ENCODE measurements at regions not wholly inside any gene's neighbourhood (a gene's known extent, or its start where the extent isn't known, plus 50 kb on each side); places are given as distances from the start of the nearest gene placed in this dataset.

DNA sequence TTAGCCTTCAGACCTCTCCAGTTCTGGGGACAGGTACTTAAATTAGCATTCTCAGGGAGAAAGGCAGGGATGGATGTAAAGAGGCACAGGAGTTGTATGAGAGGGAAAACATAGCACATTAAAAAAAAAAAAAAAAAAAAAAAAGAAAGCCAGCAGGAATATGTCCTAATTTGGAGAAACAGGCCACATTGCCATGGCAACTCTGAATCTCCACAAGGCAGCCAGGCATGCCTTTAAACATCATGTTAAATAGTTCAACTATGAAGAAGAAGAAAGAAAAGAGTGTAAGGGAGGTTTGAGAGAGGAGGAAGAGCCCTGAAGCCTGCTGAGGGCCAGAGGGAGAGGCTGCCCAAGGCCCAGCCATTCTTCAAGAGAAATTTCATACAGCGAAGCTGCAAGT, 145.8 kb downstream of the GRIN2B start (continued):
- TF ChIP-seq, protein P1, sequence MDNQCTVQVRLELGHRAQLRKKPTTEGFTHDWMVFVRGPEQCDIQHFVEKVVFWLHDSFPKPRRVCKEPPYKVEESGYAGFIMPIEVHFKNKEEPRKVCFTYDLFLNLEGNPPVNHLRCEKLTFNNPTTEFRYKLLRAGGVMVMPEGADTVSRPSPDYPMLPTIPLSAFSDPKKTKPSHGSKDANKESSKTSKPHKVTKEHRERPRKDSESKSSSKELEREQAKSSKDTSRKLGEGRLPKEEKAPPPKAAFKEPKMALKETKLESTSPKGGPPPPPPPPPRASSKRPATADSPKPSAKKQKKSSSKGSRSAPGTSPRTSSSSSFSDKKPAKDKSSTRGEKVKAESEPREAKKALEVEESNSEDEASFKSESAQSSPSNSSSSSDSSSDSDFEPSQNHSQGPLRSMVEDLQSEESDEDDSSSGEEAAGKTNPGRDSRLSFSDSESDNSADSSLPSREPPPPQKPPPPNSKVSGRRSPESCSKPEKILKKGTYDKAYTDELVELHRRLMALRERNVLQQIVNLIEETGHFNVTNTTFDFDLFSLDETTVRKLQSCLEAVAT (IDR thresholded peaks at IDR 0.05) = no peak

DNA sequence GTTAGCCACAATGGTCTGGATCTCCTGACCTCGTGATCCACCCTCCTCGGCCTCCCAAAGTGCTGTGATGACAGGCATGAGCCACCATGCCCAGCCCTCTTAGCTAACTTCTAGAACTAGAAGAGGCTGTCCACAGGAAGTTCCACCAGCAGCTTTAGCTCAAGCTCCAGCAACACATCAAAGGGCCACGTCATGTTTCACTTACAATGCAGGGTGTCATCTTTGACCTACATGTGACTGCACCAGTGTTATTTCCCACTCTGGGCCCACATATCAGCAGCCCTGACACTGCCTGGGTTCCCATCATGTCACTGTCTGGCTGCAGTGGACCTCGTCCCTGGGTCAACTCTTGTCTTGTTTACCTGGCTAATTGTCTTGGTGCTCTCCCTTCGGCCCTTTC, 147.2 kb downstream of the GRIN2B start:
- no peaks in the 10 kb centered on the region for H3K27me3 ChIP-seq (replicated peaks in 1 of 2; ENCODE audit: control insufficient read depth in 2 of 2, insufficient read depth in 2 of 2, low read length in 1 of 2)
- H3K79me2 ChIP-seq (ENCODE audit: control insufficient read depth, insufficient read depth, low read length) = no peaks in the 10 kb centered on the region
- H3K4me3 ChIP-seq = no peak overlapping the region
- WGBS (ENCODE audit: insufficient coverage, insufficient replicate concordance, low lambda C conversion rate, missing lambda C conversion rate) = 0% methylated on average over 3 of the region's 5 CpGs
- TF ChIP-seq STAT1 (conservative IDR thresholded peaks at IDR 0.05) (no peak), PAX8 (IDR thresholded peaks at IDR 0.05) (no peak), MYC (IDR thresholded peaks at IDR 0.05; ENCODE audit: insufficient read depth, insufficient read length, insufficient replicate concordance, low read length, severe bottlenecking) (no peak), RBBP5 (conservative IDR thresholded peaks at IDR 0.05) (no peak), RAD51 (IDR thresholded peaks at IDR 0.05) (no peak), JUNB (IDR thresholded peaks at IDR 0.05) (no peak), BMI1 (IDR thresholded peaks at IDR 0.05; ENCODE audit: borderline replicate concordance) (no peak), RUNX3 (IDR thresholded peaks at IDR 0.05; ENCODE audit: low read length) (no peak), SMAD1 (IDR thresholded peaks at IDR 0.05; ENCODE audit: low read depth, partially characterized antibody) (no peak), HCFC1 (IDR thresholded peaks at IDR 0.05; ENCODE audit: low read length) (no peak), CBFB (IDR thresholded peaks at IDR 0.05; ENCODE audit: low read depth) (no peak), ZNF384 (IDR thresholded peaks at IDR 0.05; ENCODE audit: borderline replicate concordance, low read depth, low read length) (no peak), TCF3 (IDR thresholded peaks at IDR 0.05; ENCODE audit: borderline replicate concordance, insufficient read depth, low read depth, low read length) (no peak), RFX5 (IDR thresholded peaks at IDR 0.05; ENCODE audit: low read depth, low read length) (no peak)
- TF ChIP-seq, protein P2, sequence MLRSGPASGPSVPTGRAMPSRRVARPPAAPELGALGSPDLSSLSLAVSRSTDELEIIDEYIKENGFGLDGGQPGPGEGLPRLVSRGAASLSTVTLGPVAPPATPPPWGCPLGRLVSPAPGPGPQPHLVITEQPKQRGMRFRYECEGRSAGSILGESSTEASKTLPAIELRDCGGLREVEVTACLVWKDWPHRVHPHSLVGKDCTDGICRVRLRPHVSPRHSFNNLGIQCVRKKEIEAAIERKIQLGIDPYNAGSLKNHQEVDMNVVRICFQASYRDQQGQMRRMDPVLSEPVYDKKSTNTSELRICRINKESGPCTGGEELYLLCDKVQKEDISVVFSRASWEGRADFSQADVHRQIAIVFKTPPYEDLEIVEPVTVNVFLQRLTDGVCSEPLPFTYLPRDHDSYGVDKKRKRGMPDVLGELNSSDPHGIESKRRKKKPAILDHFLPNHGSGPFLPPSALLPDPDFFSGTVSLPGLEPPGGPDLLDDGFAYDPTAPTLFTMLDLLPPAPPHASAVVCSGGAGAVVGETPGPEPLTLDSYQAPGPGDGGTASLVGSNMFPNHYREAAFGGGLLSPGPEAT (IDR thresholded peaks at IDR 0.05; ENCODE audit: low read depth) = no peak
- TF ChIP-seq, protein P3, sequence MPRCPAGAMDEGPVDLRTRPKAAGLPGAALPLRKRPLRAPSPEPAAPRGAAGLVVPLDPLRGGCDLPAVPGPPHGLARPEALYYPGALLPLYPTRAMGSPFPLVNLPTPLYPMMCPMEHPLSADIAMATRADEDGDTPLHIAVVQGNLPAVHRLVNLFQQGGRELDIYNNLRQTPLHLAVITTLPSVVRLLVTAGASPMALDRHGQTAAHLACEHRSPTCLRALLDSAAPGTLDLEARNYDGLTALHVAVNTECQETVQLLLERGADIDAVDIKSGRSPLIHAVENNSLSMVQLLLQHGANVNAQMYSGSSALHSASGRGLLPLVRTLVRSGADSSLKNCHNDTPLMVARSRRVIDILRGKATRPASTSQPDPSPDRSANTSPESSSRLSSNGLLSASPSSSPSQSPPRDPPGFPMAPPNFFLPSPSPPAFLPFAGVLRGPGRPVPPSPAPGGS (IDR thresholded peaks at IDR 0.05; ENCODE audit: borderline replicate concordance, insufficient read depth, low read depth, low read length, poor library complexity, severe bottlenecking) = no peak
- TF ChIP-seq, protein P1 (IDR thresholded peaks at IDR 0.05) = no peak
- ChIA-PET CTCF (no interaction called here), SMC1A (ENCODE audit: uncharacterized antibody, unreplicated experiment) (no interaction called here), POLR2A (interaction anchor here (0.6 kb wide), 1 partner anchor 1124 kb away, joined by 3 read pairs; no protein-coding TSS in a partner anchor), RAD21 (ENCODE audit: unreplicated experiment) (no interaction called here)
- no peak overlapping the region for H2AFZ ChIP-seq (ENCODE audit: control insufficient read depth, low read depth, low read length)
- no peaks in the 10 kb centered on the region for H4K20me1 ChIP-seq (ENCODE audit: control insufficient read depth, insufficient read depth)
- no peak overlapping the region for H3K4me2 ChIP-seq (ENCODE audit: control insufficient read depth, insufficient read depth)
- FAIRE-seq (no peak), DNase-seq (ENCODE audit: low read depth, low spot score) (no peak), ATAC-seq (no peak; the same call in 2 of the 3 replicates)
- in situ Hi-C loops (cut with MboI) (no loop called here), intact Hi-C loops (cut with micrococcal nuclease; ENCODE audit: unreplicated experiment) (no loop called here)
- no peak overlapping the region for H3K9ac ChIP-seq (ENCODE audit: control insufficient read depth, insufficient read depth, low read length)
- H3K9me3 ChIP-seq (replicated peaks; ENCODE audit: control insufficient read depth, insufficient read depth, low read length) = no peaks in the 10 kb centered on the region
- no peaks in the 10 kb centered on the region for H3K4me1 ChIP-seq (ENCODE audit: control insufficient read depth, insufficient read depth, low read length)
- H3K36me3 ChIP-seq (ENCODE audit: control insufficient read depth in 2 of 2, insufficient read depth in 2 of 2, low read length in 1 of 2) = no peaks in the 10 kb centered on the region
- no TSS peak for BruUV-seq (replicated peaks)
- no peak overlapping the region for H3K27ac ChIP-seq (ENCODE audit: control insufficient read depth, insufficient read depth)

Data from GM12878 (cell line).